Retinal pigment epithelial cell (primary cell): ENCODE measurements at regions not wholly inside any gene's neighbourhood (a gene's known extent, or its start where the extent isn't known, plus 50 kb on each side); places are given as distances from the start of the nearest gene placed in this dataset.
A peak's percentile ranks its signal among the peaks of the same experiment; 100 is the strongest.

Source experiments
- DNase-seq: peaks from one replicate; pipeline ENCODE4 v3.0.0-alpha.2; 2010; ENCODE audit warnings: low read depth
- H3K4me3 ChIP-seq: 2 replicates; pipeline ENCODE4 v1.5.1; 2011; ENCODE audit warnings: mild to moderate bottlenecking, low read length, control low read depth, moderate library complexity
- TF ChIP-seq, protein P1 (sequence below): conservative IDR thresholded peaks from 2 replicates; pipeline ENCODE4 v1.5.1; 2011; ENCODE audit warnings: low read depth, low read length, control low read depth, inconsistent platforms

DNA sequence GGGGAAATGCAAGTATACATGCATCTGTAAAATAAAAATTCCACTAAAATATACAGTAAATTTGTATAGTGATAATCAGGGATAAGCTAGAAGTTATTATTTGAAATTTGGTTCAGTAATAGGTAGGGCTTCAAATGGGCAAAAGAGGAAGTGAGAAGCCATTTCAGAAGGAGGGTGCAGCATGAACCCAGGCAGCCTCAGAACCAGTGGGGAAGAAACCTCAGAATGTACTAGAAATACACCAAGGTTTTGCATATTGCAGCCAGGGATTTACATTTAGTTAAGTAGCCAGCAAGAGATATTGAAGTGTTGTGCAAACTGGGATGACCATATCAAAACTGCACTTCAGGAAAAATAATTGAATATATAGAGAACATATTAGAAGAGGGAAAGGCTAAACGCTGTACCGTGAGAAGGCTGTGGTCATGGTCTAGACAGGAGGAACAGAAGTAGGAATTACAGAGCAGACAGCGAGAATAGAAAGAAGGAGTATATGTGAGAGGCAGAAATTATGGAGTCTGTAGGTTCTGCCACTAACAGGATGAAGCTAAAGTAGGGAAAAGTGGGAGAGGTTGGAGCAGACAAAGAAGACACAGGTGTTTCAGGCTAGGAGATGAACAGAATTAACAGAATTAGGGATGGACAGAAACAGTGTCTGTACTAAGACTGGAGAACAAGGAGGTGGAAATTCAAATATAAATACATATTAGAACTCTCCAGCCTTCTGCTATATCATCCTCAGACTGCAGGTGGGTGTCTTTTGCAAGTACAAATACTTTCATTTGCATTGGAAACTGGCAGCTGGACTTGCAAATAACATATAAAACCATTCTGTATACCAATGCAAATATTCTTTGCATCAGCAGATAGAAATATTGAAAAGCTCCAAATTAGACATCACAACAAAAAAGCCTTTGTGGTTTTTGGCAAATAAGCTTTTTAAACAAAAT, 335.6 kb downstream of the ZNF608 start:
- H3K4me3 ChIP-seq = no peak overlapping the region
- no peak for DNase-seq
- TF ChIP-seq, protein P1, sequence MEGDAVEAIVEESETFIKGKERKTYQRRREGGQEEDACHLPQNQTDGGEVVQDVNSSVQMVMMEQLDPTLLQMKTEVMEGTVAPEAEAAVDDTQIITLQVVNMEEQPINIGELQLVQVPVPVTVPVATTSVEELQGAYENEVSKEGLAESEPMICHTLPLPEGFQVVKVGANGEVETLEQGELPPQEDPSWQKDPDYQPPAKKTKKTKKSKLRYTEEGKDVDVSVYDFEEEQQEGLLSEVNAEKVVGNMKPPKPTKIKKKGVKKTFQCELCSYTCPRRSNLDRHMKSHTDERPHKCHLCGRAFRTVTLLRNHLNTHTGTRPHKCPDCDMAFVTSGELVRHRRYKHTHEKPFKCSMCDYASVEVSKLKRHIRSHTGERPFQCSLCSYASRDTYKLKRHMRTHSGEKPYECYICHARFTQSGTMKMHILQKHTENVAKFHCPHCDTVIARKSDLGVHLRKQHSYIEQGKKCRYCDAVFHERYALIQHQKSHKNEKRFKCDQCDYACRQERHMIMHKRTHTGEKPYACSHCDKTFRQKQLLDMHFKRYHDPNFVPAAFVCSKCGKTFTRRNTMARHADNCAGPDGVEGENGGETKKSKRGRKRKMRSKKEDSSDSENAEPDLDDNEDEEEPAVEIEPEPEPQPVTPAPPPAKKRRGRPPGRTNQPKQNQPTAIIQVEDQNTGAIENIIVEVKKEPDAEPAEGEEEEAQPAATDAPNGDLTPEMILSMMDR = peak; percentile 26

DNA sequence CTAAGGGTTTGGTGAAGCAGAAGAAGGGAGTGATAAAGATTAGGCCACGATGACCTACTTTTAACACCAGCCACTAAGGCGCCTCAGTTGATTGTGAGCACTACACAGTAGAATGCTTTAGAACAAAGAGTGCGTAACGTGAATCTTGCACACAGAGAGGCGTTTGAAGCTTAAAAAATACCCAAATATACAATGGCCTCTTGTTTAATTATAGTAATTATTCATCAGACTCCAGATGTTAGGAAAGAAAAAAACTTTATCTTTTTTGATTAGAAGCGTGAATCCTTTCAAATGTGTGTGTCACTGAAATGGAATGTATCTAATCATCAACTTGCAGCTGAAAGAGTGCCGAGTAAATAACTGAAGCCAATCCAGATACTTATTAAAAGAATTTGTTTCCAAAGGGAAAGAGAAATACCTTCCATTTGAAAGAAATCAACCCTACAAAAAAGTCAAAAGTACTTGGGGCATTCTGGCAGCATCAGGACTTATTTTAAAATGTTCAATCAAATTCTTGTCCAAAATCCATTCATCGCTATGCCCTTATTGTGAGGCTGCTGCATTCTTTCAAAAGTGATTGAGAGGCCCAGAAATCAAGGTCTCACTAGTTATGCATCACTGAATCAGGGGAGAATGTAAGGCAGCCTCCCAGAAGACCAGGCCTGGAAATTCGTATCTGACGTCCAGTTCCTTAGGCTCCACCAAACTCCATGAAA, 337.5 kb downstream of the ZNF608 start:
- DNase-seq = no peak
- TF ChIP-seq, protein P1 = no peak
- no peak overlapping the region for H3K4me3 ChIP-seq

DNA sequence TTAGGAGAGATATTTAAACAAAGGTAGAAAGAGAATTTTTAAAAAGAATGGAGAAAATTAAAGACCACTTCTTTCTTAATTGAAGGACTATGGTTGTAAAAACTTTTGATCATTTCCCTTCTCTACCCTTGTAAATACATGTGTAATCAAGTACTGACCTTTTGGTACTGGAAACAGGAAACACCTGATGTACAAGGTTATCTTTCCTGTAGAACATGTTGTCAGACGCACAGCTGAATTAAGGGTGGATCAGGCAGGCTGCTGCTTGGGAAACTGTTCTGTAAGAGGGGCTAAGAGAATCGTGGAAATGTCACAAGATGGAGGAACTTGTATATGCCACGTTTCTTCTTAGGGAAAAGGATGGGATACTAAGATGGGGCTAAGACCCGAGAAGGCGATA, 341.6 kb downstream of the ZNF608 start:
- TF ChIP-seq, protein P1 = no peak
- H3K4me3 ChIP-seq = no peak overlapping the region
- no peak for DNase-seq

DNA sequence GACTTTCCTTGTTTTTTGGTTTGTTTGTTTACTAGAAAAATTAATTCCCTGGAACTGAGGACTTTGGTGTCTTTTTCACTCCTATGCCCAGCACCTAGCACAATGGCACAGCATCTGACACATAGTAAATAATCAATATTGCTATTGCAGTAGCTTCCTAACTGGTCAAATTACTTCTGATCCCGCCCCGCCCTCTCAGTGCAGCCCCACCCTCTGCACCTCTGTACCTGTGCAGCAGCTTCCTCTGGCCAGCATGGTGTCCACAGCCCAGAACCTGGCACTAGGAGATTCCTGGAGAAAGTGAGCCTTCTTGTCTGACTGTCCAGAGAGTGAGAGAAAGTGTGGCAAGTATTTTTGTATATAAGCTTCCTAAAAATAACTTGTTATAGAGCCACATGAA, 343.2 kb downstream of the ZNF608 start:
- TF ChIP-seq, protein P1 = no peak
- no peak overlapping the region for H3K4me3 ChIP-seq
- no peak for DNase-seq

DNA sequence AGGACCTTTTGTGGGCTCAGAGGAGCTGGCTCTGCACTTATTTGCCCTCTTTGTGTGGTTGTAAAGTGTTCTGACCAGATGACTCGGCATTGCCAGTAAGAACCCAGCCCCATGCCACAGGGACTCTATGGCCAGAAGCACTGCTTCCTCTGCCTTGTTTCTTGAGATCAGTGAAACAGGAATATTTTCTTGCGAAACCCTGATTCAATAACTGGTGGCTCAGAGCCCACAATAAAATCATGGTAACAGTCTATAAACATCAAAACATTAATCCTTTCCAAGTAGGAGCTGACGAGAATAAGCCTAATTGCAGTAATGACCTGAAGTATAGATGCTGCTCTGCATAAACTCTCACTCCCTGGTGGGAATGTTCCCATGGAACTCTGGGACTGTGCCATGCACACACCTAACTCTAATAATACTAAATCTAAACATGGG, 344.3 kb downstream of the ZNF608 start:
- no peak overlapping the region for H3K4me3 ChIP-seq
- DNase-seq = peak; percentile 98
- TF ChIP-seq, protein P1 = no peak

DNA sequence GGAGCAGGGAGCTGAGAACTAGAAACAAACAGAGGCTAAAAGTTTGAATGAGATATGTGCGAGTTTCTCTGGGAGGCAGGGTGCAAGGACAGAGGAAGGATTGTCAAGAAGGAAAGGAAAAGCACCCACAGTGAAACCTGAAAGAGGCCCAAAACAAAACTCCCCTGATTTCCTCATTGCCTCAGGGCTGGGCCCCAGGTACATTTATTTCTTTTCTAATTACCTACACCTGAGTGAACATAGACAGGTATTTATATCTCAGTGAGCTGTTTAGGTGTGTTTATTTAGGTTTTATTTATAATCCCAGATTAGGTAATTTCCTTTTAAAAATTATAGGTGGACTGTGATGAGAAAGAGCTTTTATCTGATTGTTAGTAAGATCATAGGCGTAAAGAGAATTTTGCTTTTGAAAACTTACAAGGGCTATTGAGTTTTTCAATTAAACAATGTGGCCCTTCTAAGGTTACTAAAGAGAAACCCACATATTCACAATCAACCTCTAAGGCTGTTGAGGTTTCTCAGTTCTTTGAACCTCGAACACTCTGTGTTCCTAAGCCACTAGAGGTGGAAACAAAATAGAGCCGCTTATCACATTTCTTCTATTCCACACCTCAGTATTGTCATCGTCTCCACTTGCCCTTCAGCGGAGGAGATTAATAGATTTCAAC, 344.8 kb downstream of the ZNF608 start:
- no peak overlapping the region for H3K4me3 ChIP-seq
- TF ChIP-seq, protein P1 = no peak
- DNase-seq = no peak
